ENCODE measurements at regions not wholly inside any gene's neighbourhood (a gene's known extent, or its start where the extent isn't known, plus 50 kb on each side); places are given as distances from the start of the nearest gene placed in this dataset.
A peak's percentile ranks its signal among the peaks of the same experiment; 100 is the strongest.

GRCh38 chr11:19633276-19633675 is 79.4 kb upstream of the NAV2 start:
- ChIA-PET CTCF (no interaction called here), POLR2A (ENCODE audit: low non-redundant PET) (no interaction called here)
- peak overlapping the region; percentile 5; the same call in 1 of the 2 replicates for H3K27ac ChIP-seq
- no peak for DNase-seq (ENCODE audit: low spot score)
- TF ChIP-seq CTCF (conservative IDR thresholded peaks at IDR 0.05; ENCODE audit: low read depth) = no peak

GRCh38 chr11:19632499-19632834 is 80.2 kb upstream of the NAV2 start:
- POLR2A ChIA-PET (ENCODE audit: low non-redundant PET) = no interaction called here
- CTCF ChIA-PET = interaction anchor here (0.6 kb wide), 2 partner anchors 103 to 978 kb away, joined by 3 to 4 read pairs; no protein-coding TSS in a partner anchor
- H3K27ac ChIP-seq = no peak overlapping the region
- peak; percentile 37 for DNase-seq (ENCODE audit: low spot score)
- no peak for TF ChIP-seq CTCF (conservative IDR thresholded peaks at IDR 0.05; ENCODE audit: low read depth)

- no peak for DNase-seq (ENCODE audit: low spot score)
- ChIA-PET CTCF (interaction anchor here (0.6 kb wide), 2 partner anchors 103 to 979 kb away, joined by 3 to 4 read pairs; no protein-coding TSS in a partner anchor), POLR2A (ENCODE audit: low non-redundant PET) (no interaction called here)
- TF ChIP-seq CTCF (conservative IDR thresholded peaks at IDR 0.05; ENCODE audit: low read depth) = no peak
- H3K27ac ChIP-seq = peak overlapping the region; percentile 24; the same call in 1 of the 2 replicates
Observed at GRCh38 chr11:19631712-19632498, 80.7 kb upstream of the NAV2 start.

GRCh38 chr11:19628018-19628417 is 84.6 kb upstream of the NAV2 start:
- DNase-seq (ENCODE audit: low spot score) = peak; percentile 55

GRCh38 chr11:19627566-19627965 is 85.1 kb upstream of the NAV2 start:
- peak overlapping the region; percentile 79 for H3K27ac ChIP-seq
- no peak for DNase-seq (ENCODE audit: low spot score)
- TF ChIP-seq CTCF (conservative IDR thresholded peaks at IDR 0.05; ENCODE audit: low read depth) = no peak
- POLR2A ChIA-PET (ENCODE audit: low non-redundant PET) = no interaction called here
- CTCF ChIA-PET = no interaction called here

More at GRCh38 chr11:19628018-19628417, 84.6 kb upstream of the NAV2 start:
- ChIA-PET POLR2A (ENCODE audit: low non-redundant PET) (no interaction called here), CTCF (no interaction called here)
- peak overlapping the region; percentile 79 for H3K27ac ChIP-seq
- no peak for TF ChIP-seq CTCF (conservative IDR thresholded peaks at IDR 0.05; ENCODE audit: low read depth)

- no peak overlapping the region for H3K27ac ChIP-seq
- ChIA-PET POLR2A (ENCODE audit: low non-redundant PET) (no interaction called here), CTCF (no interaction called here)
- DNase-seq (ENCODE audit: low spot score) = no peak
- no peak for TF ChIP-seq CTCF (conservative IDR thresholded peaks at IDR 0.05; ENCODE audit: low read depth)
Observed at GRCh38 chr11:19625438-19625837, 87.2 kb upstream of the NAV2 start.
